Tibial nerve (tissue), 4 donors: ENCODE measurements at regions not wholly inside any gene's neighbourhood (a gene's known extent, or its start where the extent isn't known, plus 50 kb on each side); places are given as distances from the start of the nearest gene placed in this dataset.

Experiments used
- EP300 ChIP-seq, 2 donors: sonication (generic); formaldehyde crosslinking; IDR thresholded peaks; one replicate each; pipeline ENCODE4 v1.6.1; 2017; ENCODE audit warnings: antibody characterized with exemption in 2 of 2, mild to moderate bottlenecking in 1 of 2
- POLR2A ChIP-seq, 2 donors: fragments of 450-650 bp; IDR thresholded peaks; one replicate each; pipeline ENCODE4 v1.6.1; 2017; ENCODE audit warnings: antibody characterized with exemption in 2 of 2, mild to moderate bottlenecking in 2 of 2, moderate library complexity in 2 of 2
- TF ChIP-seq, protein P1 (sequence below), 5 experiments: fragments of 200-600 bp in 3 of 5; fragments of 450-650 bp in 2 of 5; sonication (generic) in 3 of 5; IDR thresholded peaks; one replicate each; pipeline ENCODE4 v1.5.1; 2016 to 2019; ENCODE audit warnings: antibody characterized with exemption in 5 of 5, mild to moderate bottlenecking in 3 of 5, moderate library complexity in 2 of 5

GRCh38 chr11:43578346-43579170, 102.0 kb upstream of the HSD17B12 start:
- TF ChIP-seq, protein P1, sequence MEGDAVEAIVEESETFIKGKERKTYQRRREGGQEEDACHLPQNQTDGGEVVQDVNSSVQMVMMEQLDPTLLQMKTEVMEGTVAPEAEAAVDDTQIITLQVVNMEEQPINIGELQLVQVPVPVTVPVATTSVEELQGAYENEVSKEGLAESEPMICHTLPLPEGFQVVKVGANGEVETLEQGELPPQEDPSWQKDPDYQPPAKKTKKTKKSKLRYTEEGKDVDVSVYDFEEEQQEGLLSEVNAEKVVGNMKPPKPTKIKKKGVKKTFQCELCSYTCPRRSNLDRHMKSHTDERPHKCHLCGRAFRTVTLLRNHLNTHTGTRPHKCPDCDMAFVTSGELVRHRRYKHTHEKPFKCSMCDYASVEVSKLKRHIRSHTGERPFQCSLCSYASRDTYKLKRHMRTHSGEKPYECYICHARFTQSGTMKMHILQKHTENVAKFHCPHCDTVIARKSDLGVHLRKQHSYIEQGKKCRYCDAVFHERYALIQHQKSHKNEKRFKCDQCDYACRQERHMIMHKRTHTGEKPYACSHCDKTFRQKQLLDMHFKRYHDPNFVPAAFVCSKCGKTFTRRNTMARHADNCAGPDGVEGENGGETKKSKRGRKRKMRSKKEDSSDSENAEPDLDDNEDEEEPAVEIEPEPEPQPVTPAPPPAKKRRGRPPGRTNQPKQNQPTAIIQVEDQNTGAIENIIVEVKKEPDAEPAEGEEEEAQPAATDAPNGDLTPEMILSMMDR (IDR thresholded peaks at IDR 0.05) = no peak
- TF ChIP-seq POLR2A (IDR thresholded peaks at IDR 0.05) = no peak
- TF ChIP-seq EP300 (IDR thresholded peaks at IDR 0.05) = no peak
